ENCODE measurements at regions not wholly inside any gene's neighbourhood (a gene's known extent, or its start where the extent isn't known, plus 50 kb on each side); places are given as distances from the start of the nearest gene placed in this dataset.

- no peak for DNase-seq
- TF ChIP-seq CTCF (IDR thresholded peaks at IDR 0.05; ENCODE audit: borderline replicate concordance, extremely low read depth, low read length, poor library complexity, severe bottlenecking) (no peak), EZH2 (IDR thresholded peaks at IDR 0.05; ENCODE audit: borderline replicate concordance, low read depth, low read length, severe bottlenecking) (no peak)
- no peaks in the 10 kb centered on the region for H4K20me1 ChIP-seq (ENCODE audit: insufficient read depth, low read length)
These were observed 215.1 kb upstream of the FAR2 start for GRCh38 chr12:28933864-28934527.

GRCh38 chr12:28936221-28936620 lies 212.9 kb upstream of the FAR2 start:
- Histone ChIP-seq H3K4me1 (ENCODE audit: insufficient read depth, low read length) (no peaks in the 10 kb centered on the region), H3K4me2 (ENCODE audit: insufficient read depth, low read length) (no peak overlapping the region), H3K4me3 (ENCODE audit: low read depth in 1 of 2, low read length in 2 of 2) (no peak overlapping the region), H3K9ac (ENCODE audit: low read depth, low read length) (no peak overlapping the region), H3K79me2 (ENCODE audit: insufficient read depth, low read length) (no peaks in the 10 kb centered on the region), H3K9me3 (ENCODE audit: insufficient read depth, low read length, severe bottlenecking) (no peaks in the 10 kb centered on the region), H3K27ac (ENCODE audit: low read length) (no peak overlapping the region), H3K27me3 (ENCODE audit: insufficient read depth, low read length, poor library complexity) (no peaks in the 10 kb centered on the region), H2AFZ (ENCODE audit: low read depth, low read length) (no peak overlapping the region), H3K36me3 (ENCODE audit: insufficient read depth, low read length) (no peaks in the 10 kb centered on the region), H4K20me1 (ENCODE audit: insufficient read depth, low read length) (no peaks in the 10 kb centered on the region)
- no peak for ATAC-seq (ENCODE audit: insufficient read depth, low read depth)
- no peak for DNase-seq
- TF ChIP-seq EZH2 (IDR thresholded peaks at IDR 0.05; ENCODE audit: borderline replicate concordance, low read depth, low read length, severe bottlenecking) (no peak), CTCF (IDR thresholded peaks at IDR 0.05; ENCODE audit: borderline replicate concordance, extremely low read depth, low read length, poor library complexity, severe bottlenecking) (no peak)

More at GRCh38 chr12:28933864-28934527, 215.1 kb upstream of the FAR2 start:
- Histone ChIP-seq H3K27ac (ENCODE audit: low read length) (no peak overlapping the region), H3K4me3 (ENCODE audit: low read depth in 1 of 2, low read length in 2 of 2) (no peak overlapping the region), H3K4me1 (ENCODE audit: insufficient read depth, low read length) (no peaks in the 10 kb centered on the region), H2AFZ (ENCODE audit: low read depth, low read length) (no peak overlapping the region), H3K27me3 (ENCODE audit: insufficient read depth, low read length, poor library complexity) (no peaks in the 10 kb centered on the region), H3K4me2 (ENCODE audit: insufficient read depth, low read length) (no peak overlapping the region), H3K9ac (ENCODE audit: low read depth, low read length) (no peak overlapping the region), H3K36me3 (ENCODE audit: insufficient read depth, low read length) (no peaks in the 10 kb centered on the region), H3K79me2 (ENCODE audit: insufficient read depth, low read length) (no peaks in the 10 kb centered on the region), H3K9me3 (ENCODE audit: insufficient read depth, low read length, severe bottlenecking) (no peaks in the 10 kb centered on the region)
- ATAC-seq (ENCODE audit: insufficient read depth, low read depth) = no peak

- no peaks in the 10 kb centered on the region for H3K4me1 ChIP-seq (ENCODE audit: insufficient read depth, low read length)
- no peaks in the 10 kb centered on the region for H3K27me3 ChIP-seq (ENCODE audit: insufficient read depth, low read length, poor library complexity)
- no peaks in the 10 kb centered on the region for H4K20me1 ChIP-seq (ENCODE audit: insufficient read depth, low read length)
- TF ChIP-seq CTCF (IDR thresholded peaks at IDR 0.05; ENCODE audit: borderline replicate concordance, extremely low read depth, low read length, poor library complexity, severe bottlenecking) (no peak), EZH2 (IDR thresholded peaks at IDR 0.05; ENCODE audit: borderline replicate concordance, low read depth, low read length, severe bottlenecking) (no peak)
- no peak overlapping the region for H3K27ac ChIP-seq (ENCODE audit: low read length)
- H2AFZ ChIP-seq (ENCODE audit: low read depth, low read length) = no peak overlapping the region
- no peaks in the 10 kb centered on the region for H3K79me2 ChIP-seq (ENCODE audit: insufficient read depth, low read length)
- H3K4me2 ChIP-seq (ENCODE audit: insufficient read depth, low read length) = no peak overlapping the region
- no peaks in the 10 kb centered on the region for H3K36me3 ChIP-seq (ENCODE audit: insufficient read depth, low read length)
- no peak overlapping the region for H3K4me3 ChIP-seq (ENCODE audit: low read depth in 1 of 2, low read length in 2 of 2)
- ATAC-seq (ENCODE audit: insufficient read depth, low read depth) (no peak), DNase-seq (no peak)
- H3K9ac ChIP-seq (ENCODE audit: low read depth, low read length) = no peak overlapping the region
- H3K9me3 ChIP-seq (ENCODE audit: insufficient read depth, low read length, severe bottlenecking) = no peaks in the 10 kb centered on the region
These were observed 212.4 kb upstream of the FAR2 start for GRCh38 chr12:28936711-28937110.
